ENCODE measurements at regions not wholly inside any gene's neighbourhood (a gene's known extent, or its start where the extent isn't known, plus 50 kb on each side); places are given as distances from the start of the nearest gene placed in this dataset.

- Mint-ChIP-seq H3K36me3 (ENCODE audit: low read depth) (no peaks in the 10 kb centered on the region), H3K4me1 (ENCODE audit: low read depth) (no peaks in the 10 kb centered on the region), H3K4me3 (no peak overlapping the region), H3K9me3 (ENCODE audit: insufficient read depth) (no peaks in the 10 kb centered on the region), H3K27ac (no peak overlapping the region), H3K27me3 (ENCODE audit: low read depth) (no peaks in the 10 kb centered on the region)
- ChIA-PET CTCF (no interaction called here), POLR2A (no interaction called here)
- DNase-seq (no peak), ATAC-seq (no peak)
These were observed 67.1 kb upstream of the TTC14 start for GRCh38 chr3:180534828-180535227.

- ChIA-PET POLR2A (no interaction called here), CTCF (no interaction called here)
- no peaks in the 10 kb centered on the region for H3K9me3 Mint-ChIP-seq (ENCODE audit: insufficient read depth)
- no peak overlapping the region for H3K27ac Mint-ChIP-seq
- no peaks in the 10 kb centered on the region for H3K4me1 Mint-ChIP-seq (ENCODE audit: low read depth)
- H3K4me3 Mint-ChIP-seq, result no peak overlapping the region
- H3K27me3 Mint-ChIP-seq (ENCODE audit: low read depth), result no peaks in the 10 kb centered on the region
- DNase-seq (no peak), ATAC-seq (no peak)
- no peaks in the 10 kb centered on the region for H3K36me3 Mint-ChIP-seq (ENCODE audit: low read depth)
These were observed 63.5 kb upstream of the TTC14 start for GRCh38 chr3:180538493-180538892.

- Mint-ChIP-seq H3K27me3 (ENCODE audit: low read depth) (no peaks in the 10 kb centered on the region), H3K27ac (no peak overlapping the region), H3K4me1 (ENCODE audit: low read depth) (no peaks in the 10 kb centered on the region), H3K36me3 (ENCODE audit: low read depth) (no peaks in the 10 kb centered on the region), H3K9me3 (ENCODE audit: insufficient read depth) (no peaks in the 10 kb centered on the region), H3K4me3 (no peak overlapping the region)
- ATAC-seq, result no peak
- DNase-seq, result no peak
- CTCF ChIA-PET, result no interaction called here
- POLR2A ChIA-PET, result no interaction called here
These were observed 58.1 kb upstream of the TTC14 start for GRCh38 chr3:180543877-180544276.

- no peaks in the 10 kb centered on the region for H3K9me3 Mint-ChIP-seq (ENCODE audit: insufficient read depth)
- no peaks in the 10 kb centered on the region for H3K36me3 Mint-ChIP-seq (ENCODE audit: low read depth)
- no peak overlapping the region for H3K4me3 Mint-ChIP-seq
- DNase-seq (no peak), ATAC-seq (no peak)
- H3K27ac Mint-ChIP-seq, result no peak overlapping the region
- CTCF ChIA-PET, result no interaction called here
- POLR2A ChIA-PET, result no interaction called here
- no peaks in the 10 kb centered on the region for H3K27me3 Mint-ChIP-seq (ENCODE audit: low read depth)
- no peaks in the 10 kb centered on the region for H3K4me1 Mint-ChIP-seq (ENCODE audit: low read depth)
These were observed 55.1 kb upstream of the TTC14 start for GRCh38 chr3:180546863-180547262.

- no peak for ATAC-seq
- Mint-ChIP-seq H3K9me3 (ENCODE audit: insufficient read depth) (no peaks in the 10 kb centered on the region), H3K4me3 (no peak overlapping the region), H3K27ac (no peak overlapping the region), H3K4me1 (ENCODE audit: low read depth) (no peaks in the 10 kb centered on the region), H3K36me3 (ENCODE audit: low read depth) (no peaks in the 10 kb centered on the region), H3K27me3 (ENCODE audit: low read depth) (no peaks in the 10 kb centered on the region)
- ChIA-PET CTCF (no interaction called here), POLR2A (no interaction called here)
- no peak for DNase-seq
These were observed 53.9 kb upstream of the TTC14 start for GRCh38 chr3:180548050-180548449.
